HCEC 1CT (cell line): ENCODE measurements at regions not wholly inside any gene's neighbourhood (a gene's known extent, or its start where the extent isn't known, plus 50 kb on each side); places are given as distances from the start of the nearest gene placed in this dataset.

ENCODE experiments used
- DNase-seq: peaks from one replicate; pipeline ENCODE4 v3.0.0-alpha.2; 2017

DNA sequence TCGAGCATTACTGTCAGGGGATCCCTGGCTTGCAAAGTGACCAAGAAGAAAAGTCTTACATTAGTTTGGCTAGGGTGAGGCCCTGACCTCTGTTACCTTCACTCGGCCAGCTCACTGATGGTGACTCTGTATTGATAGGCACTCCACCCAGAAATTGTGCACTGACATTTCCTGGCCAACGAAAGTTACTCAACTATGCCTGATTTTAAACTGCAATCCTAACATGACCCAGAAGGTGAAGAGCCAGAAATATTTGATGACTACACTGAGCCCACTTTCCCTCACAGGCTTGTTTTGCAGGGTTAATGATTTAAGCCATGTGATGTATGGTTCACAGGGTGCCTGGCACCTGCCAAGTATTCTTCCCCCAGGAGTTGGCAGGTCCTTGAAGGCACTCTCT is 208.2 kb upstream of the MAF start:
- DNase-seq, result no peak

- no peak for DNase-seq
Measured at GRCh38 chr16:79806757-79807156, 206.2 kb upstream of the MAF start.

DNA sequence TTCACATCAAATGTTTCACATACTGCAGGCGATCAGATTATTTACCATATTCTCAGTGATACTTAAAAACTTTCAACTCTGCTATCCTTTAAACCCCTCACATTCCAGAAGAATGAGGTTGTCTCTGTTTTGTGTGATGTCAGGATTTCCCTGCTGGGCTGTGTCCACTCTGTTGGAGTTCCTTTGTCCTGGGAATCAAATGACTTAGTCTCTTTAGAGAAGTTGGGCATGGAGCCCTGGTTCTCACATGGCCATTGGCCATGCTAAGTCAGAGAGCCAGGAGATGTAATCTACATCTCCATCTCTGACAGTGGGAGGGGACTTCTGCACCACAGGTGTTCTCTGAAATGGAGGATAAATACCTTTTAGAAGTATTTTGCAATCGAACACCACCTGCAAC is 205.1 kb upstream of the MAF start:
- peak; percentile 1 for DNase-seq

DNA sequence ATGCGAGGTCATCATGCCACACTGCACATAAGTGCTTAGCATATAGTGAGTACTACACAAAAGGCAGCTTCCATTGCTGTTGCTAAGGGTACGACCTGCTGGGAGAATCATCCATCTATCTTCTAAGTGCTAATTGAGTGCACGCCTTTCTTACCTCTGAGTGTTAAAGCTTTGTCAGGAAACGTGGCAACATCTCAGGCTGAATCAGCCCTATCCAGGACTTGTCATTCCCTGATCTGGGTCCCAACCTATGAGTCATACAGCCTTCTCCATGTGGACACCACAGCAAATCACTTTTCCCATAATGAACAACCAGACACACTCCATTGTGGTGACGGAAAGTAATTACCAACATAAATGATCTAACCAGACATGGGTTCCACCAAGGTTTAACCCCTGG is 201.1 kb upstream of the MAF start:
- no peak for DNase-seq

DNA sequence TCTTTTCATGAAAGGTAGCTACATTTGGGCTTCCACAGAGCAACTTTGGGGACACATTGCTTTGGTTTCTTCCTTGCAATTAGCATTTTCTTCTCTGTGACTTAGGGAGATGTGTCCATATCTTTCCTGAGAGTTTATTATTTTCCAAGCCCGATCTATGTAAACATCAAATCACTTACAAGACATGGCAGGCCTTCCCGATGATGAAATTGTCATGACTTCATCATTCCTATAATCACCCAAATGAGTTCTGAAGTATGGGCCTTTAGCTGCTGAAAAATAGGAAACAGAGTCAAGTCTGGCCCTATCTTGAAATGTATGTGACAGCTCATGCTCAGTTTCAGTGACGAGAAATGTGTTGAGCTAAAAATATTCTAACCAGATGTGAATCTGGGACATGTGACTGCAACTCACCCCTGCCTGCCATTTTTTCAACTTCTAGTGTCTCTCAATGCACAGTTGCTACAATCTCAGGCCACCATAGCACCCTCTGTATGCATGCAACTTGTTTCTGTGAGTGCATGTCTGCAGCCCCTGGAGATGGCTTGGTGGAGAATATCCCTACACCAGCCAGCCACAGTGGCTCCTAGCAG is 199.6 kb upstream of the MAF start:
- no peak for DNase-seq

DNA sequence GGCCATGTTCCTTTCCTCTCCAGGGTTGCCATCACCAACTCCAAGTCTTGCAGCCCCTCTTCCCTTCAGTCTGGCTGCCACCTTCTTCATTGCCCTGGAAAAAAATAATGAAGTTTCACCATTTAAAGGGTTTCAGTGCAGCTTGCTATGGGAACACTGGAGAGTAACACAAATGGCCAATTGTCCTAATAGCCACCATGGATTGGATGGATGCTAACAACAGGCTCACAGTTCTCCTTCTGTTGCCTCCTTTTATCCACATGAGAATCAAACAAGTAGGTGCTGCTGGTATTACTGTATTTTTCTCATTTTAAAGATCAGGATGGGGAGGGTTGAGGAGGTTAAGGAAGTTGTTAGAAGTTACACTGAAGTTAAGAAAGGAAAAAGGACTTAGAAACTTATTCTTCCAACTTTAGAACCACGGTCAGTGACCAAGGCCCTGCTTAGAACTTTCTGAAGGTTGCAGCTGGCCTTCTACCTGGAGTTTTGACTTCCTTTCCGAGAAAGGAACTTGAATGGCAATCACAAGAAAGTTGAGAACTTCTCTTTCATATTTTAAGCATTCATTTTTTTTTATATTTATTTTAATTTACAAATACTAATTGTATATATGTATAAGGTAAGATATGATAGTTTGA is 198.0 kb upstream of the MAF start:
- DNase-seq, result no peak

- no peak for DNase-seq
Measured at GRCh38 chr16:79797486-79797885, 196.9 kb upstream of the MAF start.

DNA sequence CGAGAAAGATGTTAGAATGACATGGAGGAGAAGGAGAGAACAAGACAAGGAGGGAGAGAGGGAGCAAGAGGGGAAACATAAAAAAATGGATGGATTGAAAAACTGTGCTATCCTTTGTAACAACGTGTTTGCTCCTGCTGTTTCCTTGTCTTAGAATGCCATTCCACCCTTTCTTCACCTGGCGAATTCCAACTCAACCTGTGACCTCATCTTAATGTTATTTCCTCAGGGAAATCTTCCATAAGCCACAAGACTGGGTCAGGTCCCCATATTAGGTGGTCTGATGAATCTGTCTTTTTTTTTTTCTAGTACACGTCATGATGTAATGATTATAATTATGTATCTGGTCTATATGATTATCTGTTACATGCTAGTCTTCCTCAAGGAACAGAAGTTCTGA is 195.0 kb upstream of the MAF start:
- no peak for DNase-seq

- no peak for DNase-seq
Measured at GRCh38 chr16:79794941-79795340, 194.4 kb upstream of the MAF start.

DNA sequence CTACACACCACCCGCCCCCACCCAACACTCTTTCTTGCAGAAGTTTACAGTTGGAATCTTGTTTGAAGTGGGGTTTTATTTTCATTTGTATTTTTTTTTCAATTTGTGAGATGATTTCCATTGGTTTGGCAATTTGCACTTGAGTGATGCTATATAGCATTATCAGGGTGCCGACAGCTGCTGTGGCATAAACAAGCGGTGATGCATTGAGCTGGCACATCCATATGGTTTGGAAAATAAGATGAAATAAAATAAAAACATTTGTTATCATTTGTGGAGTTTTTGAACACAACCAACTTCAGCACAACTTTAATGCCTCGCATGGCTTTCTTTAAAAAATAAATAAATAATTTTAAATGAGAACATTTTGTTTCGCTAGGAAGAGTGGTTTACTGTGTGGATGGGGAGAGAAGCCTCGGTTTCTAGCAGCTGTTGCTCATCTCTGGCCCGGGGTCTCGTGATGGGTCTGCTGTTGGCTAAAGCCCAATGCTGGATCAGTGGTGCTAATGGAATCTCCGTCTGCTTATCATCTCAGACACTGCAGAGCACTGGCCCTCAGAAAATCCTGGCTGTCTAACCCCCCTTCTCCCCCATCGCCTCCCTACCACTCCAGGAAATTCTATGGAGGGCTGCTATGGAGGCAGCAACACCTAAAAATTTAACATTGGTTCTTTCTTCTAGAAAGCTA is 192.3 kb upstream of the MAF start:
- DNase-seq, result no peak

GRCh38 chr16:79792076-79792475 is 191.5 kb upstream of the MAF start:
- DNase-seq, result no peak

- no peak for DNase-seq
Measured at GRCh38 chr16:79790854-79791253, 190.3 kb upstream of the MAF start.

- no peak for DNase-seq
Measured at GRCh38 chr16:79788949-79789348, 188.4 kb upstream of the MAF start.

GRCh38 chr16:79786389-79786788 is 185.9 kb upstream of the MAF start:
- no peak for DNase-seq

DNA sequence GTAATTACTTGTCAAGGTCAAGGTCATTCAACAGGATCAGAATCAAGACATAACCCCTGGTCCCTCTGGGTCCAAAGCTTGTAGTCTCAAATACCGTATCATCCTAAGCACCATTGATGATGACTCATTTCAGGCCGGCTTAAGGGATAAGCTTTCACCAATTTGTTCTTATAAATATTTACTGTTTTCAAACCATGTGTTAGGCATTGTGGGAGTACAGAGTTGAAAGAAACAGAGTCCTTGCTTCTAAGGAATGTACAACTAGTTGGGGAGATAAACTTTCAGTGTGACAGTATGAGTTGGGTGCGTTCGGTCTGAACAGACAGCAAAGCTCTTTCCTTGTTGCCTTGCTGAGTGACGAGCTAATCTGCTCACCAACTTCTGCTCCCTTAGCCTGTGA is 183.5 kb upstream of the MAF start:
- DNase-seq, result no peak

GRCh38 chr16:79777679-79778078 is 177.1 kb upstream of the MAF start:
- no peak for DNase-seq

DNA sequence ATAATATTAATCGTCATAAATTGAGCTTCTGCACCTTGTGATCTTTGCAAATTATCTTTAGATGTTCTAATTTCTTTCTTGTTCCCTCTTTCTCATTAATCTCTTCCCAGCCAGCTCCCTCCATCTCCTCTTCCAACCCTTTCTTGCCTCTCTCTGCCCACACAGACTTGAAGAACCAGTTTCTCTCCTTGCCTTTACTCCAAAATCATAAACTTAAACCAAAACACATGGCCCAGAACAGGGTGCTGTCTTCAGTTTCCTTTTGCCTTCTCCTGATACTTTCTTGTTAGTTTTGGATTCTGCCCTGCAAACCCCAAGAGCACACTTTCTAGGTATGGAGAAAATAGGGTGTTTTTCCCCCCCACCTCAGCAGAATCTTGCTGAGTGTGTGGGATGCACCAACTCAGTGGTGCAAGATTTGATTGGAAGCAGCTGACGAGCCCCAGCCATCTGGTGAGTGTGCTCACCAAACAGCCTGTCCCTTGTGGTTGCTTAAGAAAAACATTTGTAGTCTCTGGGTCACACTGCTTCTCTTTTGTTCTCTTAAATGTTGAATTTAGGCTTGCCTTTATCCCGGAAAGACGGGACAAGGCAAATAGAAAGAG is 175.8 kb upstream of the MAF start:
- DNase-seq, result no peak

DNA sequence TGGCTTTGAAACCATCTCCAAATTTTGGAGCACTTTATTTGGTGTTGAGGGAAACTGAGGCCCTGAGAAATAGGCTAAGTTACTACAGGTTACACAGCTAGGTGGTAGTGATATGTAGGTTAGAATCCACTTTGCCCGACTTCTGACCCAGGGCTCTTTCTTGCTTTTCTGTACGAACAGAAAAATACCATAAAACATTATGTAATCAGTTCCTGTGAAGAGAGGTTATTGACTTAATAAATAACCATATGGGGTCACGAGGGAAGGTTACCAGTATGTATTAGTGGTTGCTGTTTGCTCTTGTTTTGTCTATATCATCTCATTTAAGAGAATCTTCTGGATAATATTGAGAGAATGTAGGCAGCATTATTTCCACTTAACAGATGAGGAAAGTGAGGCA is 172.2 kb upstream of the MAF start:
- no peak for DNase-seq

GRCh38 chr16:79772048-79772447 is 171.5 kb upstream of the MAF start:
- DNase-seq, result no peak

GRCh38 chr16:79770244-79771064 is 169.9 kb upstream of the MAF start:
- no peak for DNase-seq

DNA sequence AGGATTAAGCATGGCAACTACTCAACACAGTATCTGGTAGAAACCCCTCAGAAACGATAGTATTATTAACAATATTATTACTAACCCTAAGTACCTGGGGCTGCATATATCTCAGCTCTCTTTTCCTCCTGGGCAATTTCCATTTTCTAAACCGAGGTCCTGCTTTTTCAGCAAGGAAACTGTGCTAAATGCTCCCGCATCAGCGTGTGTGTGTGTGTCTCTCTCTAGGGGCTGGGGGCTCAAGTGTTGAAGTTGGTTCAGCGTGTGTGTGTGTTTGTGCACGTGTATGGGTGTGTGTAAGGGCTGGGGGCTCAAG is 169.3 kb upstream of the MAF start:
- DNase-seq, result no peak

GRCh38 chr16:79769270-79769927 is 168.9 kb upstream of the MAF start:
- no peak for DNase-seq
